ENCODE measurements at regions not wholly inside any gene's neighbourhood (a gene's known extent, or its start where the extent isn't known, plus 50 kb on each side); places are given as distances from the start of the nearest gene placed in this dataset.

DNA sequence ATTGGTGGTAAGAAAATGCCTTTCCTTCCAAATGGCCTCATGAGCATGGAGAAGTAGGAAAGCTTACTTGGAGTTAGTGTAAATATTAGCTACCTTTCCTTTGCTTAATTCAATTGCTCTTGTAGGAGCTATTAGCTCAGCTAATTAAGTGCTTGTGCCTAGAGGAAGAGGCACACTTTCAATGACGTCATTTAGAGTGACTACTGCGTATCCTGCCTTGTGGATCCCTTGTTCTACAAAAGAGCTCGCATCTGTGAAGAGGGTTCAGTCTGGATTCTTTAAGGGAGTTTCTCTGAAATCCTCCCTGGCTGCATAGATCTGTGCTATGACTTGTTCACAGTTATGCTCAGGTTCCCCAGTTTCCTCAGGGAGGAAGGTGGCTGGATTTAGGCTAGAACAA is 122.5 kb upstream of the SPHKAP start:
- H3K4me2 ChIP-seq (ENCODE audit: extremely low read depth, insufficient read depth, low read length) = no peak overlapping the region
- H3K4me1 ChIP-seq (ENCODE audit: control insufficient read depth, extremely low read depth, insufficient read depth, low read length) = no peaks in the 10 kb centered on the region
- H3K36me3 ChIP-seq (ENCODE audit: control insufficient read depth, insufficient read depth, low read length) = no peaks in the 10 kb centered on the region
- H3K9me3 ChIP-seq (ENCODE audit: control insufficient read depth, insufficient read depth, low read depth, low read length) = no peaks in the 10 kb centered on the region
- no peaks in the 10 kb centered on the region for H3K27me3 ChIP-seq (ENCODE audit: control insufficient read depth, insufficient read depth, low read length)
- no peak overlapping the region for H3K9ac ChIP-seq (ENCODE audit: insufficient read depth, low read length)
- no peaks in the 10 kb centered on the region for H4K20me1 ChIP-seq (ENCODE audit: control insufficient read depth, extremely low read depth, insufficient read depth, low read length)
- H3K27ac ChIP-seq (ENCODE audit: insufficient read depth, low read length) = no peak overlapping the region
- H3K79me2 ChIP-seq (ENCODE audit: control insufficient read depth, insufficient read depth, low read length) = no peaks in the 10 kb centered on the region
- no peak overlapping the region for H3K4me3 ChIP-seq (replicated peaks in 1 of 4; ENCODE audit: control extremely low read depth in 1 of 4, insufficient read depth in 1 of 4, low read depth in 3 of 4, low read length in 4 of 4)
- no peak overlapping the region for H2AFZ ChIP-seq (ENCODE audit: low read length)
- no peak for DNase-seq (ENCODE audit: low read depth in 2 of 2)
- TF ChIP-seq EZH2 (IDR thresholded peaks at IDR 0.05; ENCODE audit: low read length, missing control alignments) (no peak), CTCF (conservative IDR thresholded peaks at IDR 0.05 in 1 of 2, IDR thresholded peaks at IDR 0.05 in 1 of 2; ENCODE audit: low read depth in 1 of 2, low read length in 2 of 2) (no peak)

GRCh38 chr2:228283491-228284171 is 102.1 kb upstream of the SPHKAP start:
- Histone ChIP-seq H3K79me2 (ENCODE audit: control insufficient read depth, insufficient read depth, low read length) (no peaks in the 10 kb centered on the region), H3K4me1 (ENCODE audit: control insufficient read depth, extremely low read depth, insufficient read depth, low read length) (no peaks in the 10 kb centered on the region), H3K27ac (ENCODE audit: insufficient read depth, low read length) (no peak overlapping the region), H3K9ac (ENCODE audit: insufficient read depth, low read length) (no peak overlapping the region), H3K4me3 (replicated peaks in 1 of 4; ENCODE audit: control extremely low read depth in 1 of 4, insufficient read depth in 1 of 4, low read depth in 3 of 4, low read length in 4 of 4) (no peak overlapping the region), H3K4me2 (ENCODE audit: extremely low read depth, insufficient read depth, low read length) (no peak overlapping the region), H3K36me3 (ENCODE audit: control insufficient read depth, insufficient read depth, low read length) (no peaks in the 10 kb centered on the region), H3K9me3 (ENCODE audit: control insufficient read depth, insufficient read depth, low read depth, low read length) (no peaks in the 10 kb centered on the region), H4K20me1 (ENCODE audit: control insufficient read depth, extremely low read depth, insufficient read depth, low read length) (no peaks in the 10 kb centered on the region), H3K27me3 (ENCODE audit: control insufficient read depth, insufficient read depth, low read length) (no peaks in the 10 kb centered on the region), H2AFZ (ENCODE audit: low read length) (no peak overlapping the region)
- TF ChIP-seq EZH2 (IDR thresholded peaks at IDR 0.05; ENCODE audit: low read length, missing control alignments) = no peak
- no peak for TF ChIP-seq CTCF (conservative IDR thresholded peaks at IDR 0.05 in 1 of 2, IDR thresholded peaks at IDR 0.05 in 1 of 2; ENCODE audit: low read depth in 1 of 2, low read length in 2 of 2)
- DNase-seq (ENCODE audit: low read depth in 2 of 2) = no peak

GRCh38 chr2:228282376-228282775 is 100.9 kb upstream of the SPHKAP start:
- H3K9ac ChIP-seq (ENCODE audit: insufficient read depth, low read length) = no peak overlapping the region
- no peaks in the 10 kb centered on the region for H4K20me1 ChIP-seq (ENCODE audit: control insufficient read depth, extremely low read depth, insufficient read depth, low read length)
- no peak for DNase-seq (ENCODE audit: low read depth in 2 of 2)
- TF ChIP-seq EZH2 (IDR thresholded peaks at IDR 0.05; ENCODE audit: low read length, missing control alignments) (no peak), CTCF (conservative IDR thresholded peaks at IDR 0.05 in 1 of 2, IDR thresholded peaks at IDR 0.05 in 1 of 2; ENCODE audit: low read depth in 1 of 2, low read length in 2 of 2) (no peak)
- no peaks in the 10 kb centered on the region for H3K9me3 ChIP-seq (ENCODE audit: control insufficient read depth, insufficient read depth, low read depth, low read length)
- no peak overlapping the region for H3K27ac ChIP-seq (ENCODE audit: insufficient read depth, low read length)
- H3K79me2 ChIP-seq (ENCODE audit: control insufficient read depth, insufficient read depth, low read length) = no peaks in the 10 kb centered on the region
- no peak overlapping the region for H3K4me2 ChIP-seq (ENCODE audit: extremely low read depth, insufficient read depth, low read length)
- no peaks in the 10 kb centered on the region for H3K36me3 ChIP-seq (ENCODE audit: control insufficient read depth, insufficient read depth, low read length)
- no peak overlapping the region for H3K4me3 ChIP-seq (replicated peaks in 1 of 4; ENCODE audit: control extremely low read depth in 1 of 4, insufficient read depth in 1 of 4, low read depth in 3 of 4, low read length in 4 of 4)
- H2AFZ ChIP-seq (ENCODE audit: low read length) = no peak overlapping the region
- no peaks in the 10 kb centered on the region for H3K27me3 ChIP-seq (ENCODE audit: control insufficient read depth, insufficient read depth, low read length)
- H3K4me1 ChIP-seq (ENCODE audit: control insufficient read depth, extremely low read depth, insufficient read depth, low read length) = no peaks in the 10 kb centered on the region
